NCI-H526 (cell line): ENCODE measurements at regions not wholly inside any gene's neighbourhood (a gene's known extent, or its start where the extent isn't known, plus 50 kb on each side); places are given as distances from the start of the nearest gene placed in this dataset.

Experiments used
- DNase-seq, 2 experiments: peaks; one replicate each; lab custom pipeline; 2025; lab: John Stamatoyannopoulos, UW

DNA sequence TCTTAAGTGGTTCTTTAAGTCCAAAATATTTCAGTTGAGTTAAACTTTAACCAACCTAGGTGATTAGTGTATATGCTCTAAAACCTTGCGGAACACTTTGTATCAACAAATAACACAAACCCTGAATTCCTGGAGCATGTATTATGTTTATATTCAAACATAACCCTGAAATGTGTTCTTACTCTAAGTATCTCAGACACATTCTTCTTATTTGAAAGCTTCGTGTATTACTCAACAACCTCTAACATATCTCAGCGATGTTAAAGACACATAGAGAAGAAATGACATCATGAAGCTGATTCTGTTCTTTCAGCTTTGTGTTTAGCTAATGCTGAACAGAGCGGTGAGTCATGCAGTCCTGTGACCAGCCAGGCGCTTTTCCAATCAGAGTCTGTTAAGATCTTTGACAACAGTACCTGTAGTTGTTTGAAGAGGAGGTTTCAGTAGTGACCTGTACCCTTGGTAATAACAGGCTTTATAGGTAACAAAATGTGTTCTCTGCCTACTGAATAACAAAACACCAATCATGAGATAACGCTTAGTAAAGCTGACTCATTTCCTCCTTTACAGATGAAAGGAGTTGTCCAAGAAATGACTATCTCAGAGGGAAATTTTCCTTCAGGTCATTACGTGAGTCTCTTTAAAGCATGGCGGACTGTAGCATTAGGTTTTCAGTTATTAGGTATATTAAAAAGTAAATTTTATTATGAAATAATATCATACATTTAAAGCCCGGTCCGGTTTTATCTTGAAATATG is 67.3 kb upstream of the KLF6 start:
- no peak for DNase-seq

GRCh38 chr10:3850999-3851937 is 66.3 kb upstream of the KLF6 start:
- no peak for DNase-seq

DNA sequence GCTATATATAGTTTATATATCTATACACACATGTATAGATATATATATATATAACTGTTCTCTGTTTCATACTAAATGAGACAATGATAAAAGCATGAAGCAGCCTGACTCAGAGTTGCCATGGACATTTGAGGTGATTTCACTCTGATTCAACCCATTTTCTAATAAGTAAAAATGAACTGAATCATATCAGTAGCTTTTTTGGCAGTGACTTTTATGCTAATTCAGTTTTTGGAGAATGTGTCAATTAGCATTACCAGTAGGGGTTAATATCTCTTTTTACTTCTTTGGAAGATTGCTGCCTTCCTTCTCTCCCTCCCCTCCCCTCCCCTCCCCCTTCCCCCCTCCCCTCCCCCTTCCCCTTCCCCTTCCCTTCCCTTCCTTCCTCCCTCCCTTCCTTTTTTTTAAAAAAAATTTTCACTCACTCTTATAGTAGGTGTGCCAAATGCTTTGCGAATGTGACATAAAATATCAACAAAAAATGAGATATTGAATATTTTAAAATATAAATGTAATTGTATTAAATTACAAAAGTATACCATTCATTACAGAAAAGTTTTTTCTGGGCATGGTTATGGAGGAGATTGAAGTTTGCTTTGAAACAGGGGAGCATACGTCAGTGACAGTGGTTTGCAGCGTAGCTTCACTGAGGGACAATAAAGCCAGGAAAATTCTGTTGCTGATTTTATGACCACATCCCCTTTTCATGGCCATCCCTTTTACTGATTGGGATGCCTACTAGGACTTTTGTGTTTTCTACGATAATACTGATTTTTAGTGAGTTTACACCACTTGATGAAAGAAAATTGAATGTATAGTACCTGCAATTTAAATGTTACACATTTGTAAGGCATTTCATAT is 64.0 kb upstream of the KLF6 start:
- no peak for DNase-seq

- DNase-seq: no peak
Observed at GRCh38 chr10:3848005-3848774, 63.2 kb upstream of the KLF6 start.

DNA sequence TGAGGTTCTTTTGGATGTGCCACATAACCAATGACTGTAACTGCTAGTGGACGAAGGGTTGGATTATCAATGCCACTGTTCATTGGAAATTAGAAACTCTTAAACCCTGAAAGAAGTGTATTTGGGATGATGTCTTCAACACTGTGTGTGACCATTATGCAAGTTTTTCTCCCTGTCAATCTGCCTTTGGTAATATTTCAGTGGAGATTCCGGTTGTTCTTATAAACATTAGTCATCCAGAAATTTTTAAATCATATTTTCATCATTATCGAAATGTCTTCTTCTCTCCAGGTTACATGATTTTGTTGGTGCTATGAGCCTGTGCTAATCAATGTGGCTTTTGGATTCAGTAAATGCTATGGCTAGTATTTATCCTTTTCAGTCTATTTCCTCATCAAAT is 61.7 kb upstream of the KLF6 start:
- no peak for DNase-seq

- DNase-seq: no peak
Observed at GRCh38 chr10:3844491-3845025, 59.5 kb upstream of the KLF6 start.

- no peak for DNase-seq
Observed at GRCh38 chr10:3838460-3839437, 53.7 kb upstream of the KLF6 start.

- no peak for DNase-seq
Observed at GRCh38 chr10:3837647-3838459, 52.8 kb upstream of the KLF6 start.

DNA sequence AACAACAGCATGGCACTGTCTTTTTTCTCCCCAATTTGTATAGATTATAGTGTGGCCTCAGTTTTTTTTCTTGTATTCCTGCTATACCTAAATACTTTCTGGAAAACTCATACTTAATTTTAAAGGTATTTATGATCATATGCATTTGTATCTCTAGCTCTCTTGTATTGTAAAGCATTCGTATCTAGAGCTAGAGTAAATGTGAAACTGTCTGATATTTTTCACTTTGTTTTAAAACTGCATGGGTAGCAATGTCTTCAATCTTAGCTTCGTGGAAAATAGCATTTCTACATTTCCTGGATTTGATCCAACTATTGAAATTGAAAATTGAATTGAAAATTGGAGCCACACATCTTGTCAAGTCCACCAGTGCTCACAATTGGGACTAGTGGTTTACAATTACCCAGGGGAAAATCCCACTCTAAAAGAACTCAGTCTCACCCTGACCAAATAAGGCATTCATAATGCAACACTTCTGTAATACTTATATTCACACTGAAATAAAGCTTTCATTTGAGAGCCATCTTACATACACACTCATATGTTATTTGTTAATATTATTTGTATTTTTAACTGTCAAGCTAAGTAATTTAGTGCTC is 51.3 kb upstream of the KLF6 start:
- DNase-seq: no peak

GRCh38 chr10:3835770-3836169 is 50.8 kb upstream of the KLF6 start:
- no peak for DNase-seq

- DNase-seq: no peak
Observed at GRCh38 chr10:3834947-3835346, 49.9 kb upstream of the KLF6 start.
